Thoracic aorta (tissue), 2 donors: ENCODE measurements at regions not wholly inside any gene's neighbourhood (a gene's known extent, or its start where the extent isn't known, plus 50 kb on each side); places are given as distances from the start of the nearest gene placed in this dataset.

Experiments used
- ATAC-seq: fragments of 150-250 bp; one replicate; pipeline ENCODE4 v1.8.0; 2017; ENCODE audit warnings: low read depth; ENCODE audit not compliant: insufficient number of reproducible peaks, low FRiP score
- DNase-seq: peaks from one replicate; pipeline ENCODE4 v3.0.0-alpha.2; 2020; ENCODE audit warnings: low spot score
- H3K27ac ChIP-seq, 2 donors: fragments of 200-600 bp; sonication (generic); 1 replicate in 1 of 2; 2 replicates in 1 of 2; pipeline ENCODE4 v1.5.1; 2016; ENCODE audit warnings: mild to moderate bottlenecking in 2 of 2, moderate library complexity in 2 of 2
- H3K27me3 ChIP-seq: fragments of 200-600 bp; sonication (generic); replicated peaks from 2 replicates; pipeline ENCODE4 v1.6.0; 2016; ENCODE audit warnings: mild to moderate bottlenecking; ENCODE audit not compliant: insufficient read depth
- H3K36me3 ChIP-seq: fragments of 200-600 bp; sonication (generic); one replicate; pipeline ENCODE4 v1.5.1; 2016
- H3K4me1 ChIP-seq, 2 donors: fragments of 200-600 bp; sonication (generic); 1 replicate in 1 of 2; 2 replicates in 1 of 2; pipeline versions ENCODE4 v1.5.1 to v1.6.0; 2016; ENCODE audit warnings: low read depth in 2 of 2, mild to moderate bottlenecking in 1 of 2; ENCODE audit not compliant: control insufficient read depth in 1 of 2
- H3K4me3 ChIP-seq: fragments of 200-600 bp; sonication (generic); 2 replicates; pipeline ENCODE4 v1.5.1; 2016; ENCODE audit warnings: mild to moderate bottlenecking
- H3K9me3 ChIP-seq: fragments of 200-600 bp; sonication (generic); 2 replicates; pipeline ENCODE4 v1.5.1; 2016
- CTCF ChIP-seq: fragments of 200-600 bp; sonication (generic); IDR thresholded peaks from one replicate; pipeline ENCODE4 v1.5.1; 2019; ENCODE audit warnings: antibody characterized with exemption

DNA sequence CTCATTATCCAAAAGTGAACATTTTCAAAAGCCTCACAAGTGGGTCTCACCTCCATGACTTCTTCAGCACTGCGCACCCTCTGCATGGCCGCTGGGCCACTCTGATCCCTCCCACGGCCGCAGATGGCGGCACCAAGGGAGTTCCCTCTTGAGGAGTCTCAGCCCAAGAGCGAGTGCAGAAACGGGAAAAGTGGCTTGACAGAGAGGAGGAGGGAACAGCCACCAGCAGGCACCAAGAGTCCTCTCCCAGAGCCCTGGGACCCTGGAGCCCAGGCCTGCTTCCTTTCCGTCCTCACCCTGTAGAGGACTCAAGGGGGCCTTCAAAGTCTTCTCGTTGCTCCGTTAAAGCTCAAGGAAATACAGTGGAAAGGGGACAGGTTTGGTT is 230.2 kb upstream of the DIO3 start:
- Histone ChIP-seq H3K4me3 (no peak overlapping the region), H3K27me3 (no peaks in the 10 kb centered on the region), H3K27ac (no peak overlapping the region), H3K9me3 (no peaks in the 10 kb centered on the region), H3K36me3 (no peaks in the 10 kb centered on the region), H3K4me1 (no peaks in the 10 kb centered on the region)
- no peak for TF ChIP-seq CTCF
- DNase-seq = no peak
- ATAC-seq = no peak

- no peak for DNase-seq
These were observed 229.6 kb upstream of the DIO3 start for GRCh38 chr14:101331661-101332169.

GRCh38 chr14:101332281-101332680 is 229.0 kb upstream of the DIO3 start:
- TF ChIP-seq CTCF = no peak
- DNase-seq (no peak), ATAC-seq (no peak)
- no peaks in the 10 kb centered on the region for H3K9me3 ChIP-seq
- H3K4me1 ChIP-seq = no peaks in the 10 kb centered on the region
- no peaks in the 10 kb centered on the region for H3K27me3 ChIP-seq
- H3K4me3 ChIP-seq = no peak overlapping the region
- H3K36me3 ChIP-seq = no peaks in the 10 kb centered on the region
- no peak overlapping the region for H3K27ac ChIP-seq

More at GRCh38 chr14:101331661-101332169, 229.6 kb upstream of the DIO3 start:
- Histone ChIP-seq H3K27ac (no peak overlapping the region), H3K4me3 (no peak overlapping the region), H3K27me3 (no peaks in the 10 kb centered on the region), H3K36me3 (no peaks in the 10 kb centered on the region), H3K9me3 (no peaks in the 10 kb centered on the region), H3K4me1 (no peaks in the 10 kb centered on the region)
- no peak for ATAC-seq
- TF ChIP-seq CTCF = no peak

DNA sequence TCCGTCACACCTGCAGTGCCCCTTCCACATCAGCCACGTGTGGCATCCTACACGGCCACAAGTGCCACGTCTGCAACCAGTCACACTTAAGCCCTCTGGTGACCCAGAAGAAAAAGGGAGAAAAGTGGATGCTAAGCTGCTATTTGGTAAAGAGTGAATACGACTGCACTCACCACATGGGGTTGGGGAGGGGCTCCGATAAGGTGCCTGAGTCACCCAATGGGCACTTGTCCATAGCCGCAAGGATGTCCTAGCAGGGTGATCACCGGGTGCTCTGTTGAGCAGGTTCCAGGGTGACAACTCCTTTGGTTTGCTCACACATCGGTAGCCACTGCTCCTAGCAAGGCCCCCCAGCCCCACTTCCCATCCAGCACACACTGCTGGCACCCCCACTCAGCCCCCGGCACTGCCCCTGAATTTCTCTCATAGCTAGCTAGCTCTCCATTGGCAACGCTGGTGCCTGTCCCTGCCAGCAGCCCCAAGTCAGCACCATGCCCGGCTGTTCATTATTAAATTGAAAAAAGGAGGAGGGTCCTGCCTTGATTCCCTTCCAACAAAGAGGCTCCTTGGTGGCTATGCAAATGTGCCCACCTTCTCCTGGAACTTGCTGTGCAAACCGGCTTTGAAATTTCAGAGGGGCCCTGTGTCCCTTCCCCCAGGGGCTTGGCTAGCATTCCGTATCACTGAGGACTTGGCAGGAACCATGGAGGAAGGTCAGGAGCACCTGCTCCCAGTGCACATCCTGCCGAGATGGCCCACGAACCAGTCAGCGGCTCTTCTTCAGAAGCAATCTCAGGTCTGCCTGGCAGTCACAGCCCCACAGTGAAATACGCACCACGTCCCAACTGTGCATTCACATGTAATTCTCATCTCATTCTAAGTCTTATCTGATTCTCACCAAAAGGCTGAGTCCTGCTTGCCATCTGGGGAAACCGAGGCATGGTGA is 227.7 kb upstream of the DIO3 start:
- DNase-seq (no peak), ATAC-seq (no peak)

More for the DNA sequence above, 227.7 kb upstream of the DIO3 start:
- Histone ChIP-seq H3K4me1 (no peaks in the 10 kb centered on the region), H3K9me3 (no peaks in the 10 kb centered on the region), H3K4me3 (no peak overlapping the region), H3K36me3 (no peaks in the 10 kb centered on the region), H3K27ac (no peak overlapping the region), H3K27me3 (no peaks in the 10 kb centered on the region)
- no peak for TF ChIP-seq CTCF
